ENCODE measurements at regions not wholly inside any gene's neighbourhood (a gene's known extent, or its start where the extent isn't known, plus 50 kb on each side); places are given as distances from the start of the nearest gene placed in this dataset.

DNA sequence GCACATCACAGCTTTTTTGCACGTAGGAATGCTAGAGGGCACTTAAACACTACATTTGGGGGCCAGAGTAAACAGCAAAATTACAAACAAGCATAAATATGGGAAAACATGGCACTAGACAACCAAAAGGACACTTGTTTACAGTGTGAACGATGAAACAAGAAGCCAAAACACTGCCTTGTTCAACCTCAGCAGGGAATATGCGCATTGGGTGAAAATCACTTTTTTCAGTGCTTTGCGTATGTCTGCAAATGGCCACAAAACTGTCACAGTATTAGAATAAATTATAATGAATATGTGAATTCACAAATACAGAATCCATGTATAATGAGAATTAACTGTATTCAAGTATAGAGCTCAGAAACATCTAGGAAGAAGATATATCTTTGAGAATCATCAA is 1064.0 kb upstream of the GYPC start:
- no peak for DNase-seq (ENCODE audit: low read depth)
- no peak overlapping the region for H3K4me3 ChIP-seq (ENCODE audit: low read depth, low read length)
- TF ChIP-seq, protein P1, sequence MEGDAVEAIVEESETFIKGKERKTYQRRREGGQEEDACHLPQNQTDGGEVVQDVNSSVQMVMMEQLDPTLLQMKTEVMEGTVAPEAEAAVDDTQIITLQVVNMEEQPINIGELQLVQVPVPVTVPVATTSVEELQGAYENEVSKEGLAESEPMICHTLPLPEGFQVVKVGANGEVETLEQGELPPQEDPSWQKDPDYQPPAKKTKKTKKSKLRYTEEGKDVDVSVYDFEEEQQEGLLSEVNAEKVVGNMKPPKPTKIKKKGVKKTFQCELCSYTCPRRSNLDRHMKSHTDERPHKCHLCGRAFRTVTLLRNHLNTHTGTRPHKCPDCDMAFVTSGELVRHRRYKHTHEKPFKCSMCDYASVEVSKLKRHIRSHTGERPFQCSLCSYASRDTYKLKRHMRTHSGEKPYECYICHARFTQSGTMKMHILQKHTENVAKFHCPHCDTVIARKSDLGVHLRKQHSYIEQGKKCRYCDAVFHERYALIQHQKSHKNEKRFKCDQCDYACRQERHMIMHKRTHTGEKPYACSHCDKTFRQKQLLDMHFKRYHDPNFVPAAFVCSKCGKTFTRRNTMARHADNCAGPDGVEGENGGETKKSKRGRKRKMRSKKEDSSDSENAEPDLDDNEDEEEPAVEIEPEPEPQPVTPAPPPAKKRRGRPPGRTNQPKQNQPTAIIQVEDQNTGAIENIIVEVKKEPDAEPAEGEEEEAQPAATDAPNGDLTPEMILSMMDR (IDR thresholded peaks at IDR 0.05; ENCODE audit: insufficient read depth, low read length), result no peak

DNA sequence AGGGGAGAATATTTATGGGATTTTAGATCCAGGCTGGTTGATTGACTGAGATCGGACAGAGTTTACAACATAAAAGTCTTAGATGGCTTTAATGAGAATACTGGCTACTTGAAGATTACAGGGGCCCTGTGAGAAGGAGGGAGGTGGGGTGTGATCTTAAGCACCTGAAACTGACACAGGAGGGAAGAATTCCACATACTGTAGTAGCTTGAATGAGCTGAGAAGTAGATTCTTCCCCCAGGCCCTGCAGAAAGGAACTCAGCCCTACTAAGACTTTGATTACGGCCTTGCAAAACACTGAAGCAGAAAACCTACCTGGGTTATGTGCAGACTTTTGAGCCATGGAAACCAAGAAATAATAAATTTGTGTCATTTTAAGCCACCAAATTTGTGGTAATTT is 1062.9 kb upstream of the GYPC start:
- DNase-seq (ENCODE audit: low read depth), result no peak
- no peak overlapping the region for H3K4me3 ChIP-seq (ENCODE audit: low read depth, low read length)
- TF ChIP-seq, protein P1 (IDR thresholded peaks at IDR 0.05; ENCODE audit: insufficient read depth, low read length), result no peak

DNA sequence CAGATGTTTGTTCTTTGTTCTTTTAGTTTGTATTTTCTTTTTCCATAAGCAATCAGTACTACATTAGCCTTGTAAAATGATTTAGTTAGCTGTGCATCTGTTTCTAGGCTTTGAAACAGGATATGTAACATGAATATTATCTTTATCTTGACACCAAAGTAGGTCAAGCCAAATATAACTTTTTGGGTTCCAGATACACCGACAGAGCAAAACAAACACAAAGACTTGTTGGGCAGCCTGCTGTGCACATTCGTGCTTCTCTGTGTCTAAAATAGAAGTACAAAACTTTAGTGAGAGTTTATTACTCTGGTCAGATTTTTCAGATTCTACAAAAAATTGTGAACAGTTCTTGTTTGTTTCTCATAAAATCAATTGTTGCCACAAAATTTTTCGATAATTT is 1059.3 kb upstream of the GYPC start:
- H3K4me3 ChIP-seq (ENCODE audit: low read depth, low read length), result no peak overlapping the region
- no peak for DNase-seq (ENCODE audit: low read depth)
- TF ChIP-seq, protein P1 (IDR thresholded peaks at IDR 0.05; ENCODE audit: insufficient read depth, low read length), result no peak

DNA sequence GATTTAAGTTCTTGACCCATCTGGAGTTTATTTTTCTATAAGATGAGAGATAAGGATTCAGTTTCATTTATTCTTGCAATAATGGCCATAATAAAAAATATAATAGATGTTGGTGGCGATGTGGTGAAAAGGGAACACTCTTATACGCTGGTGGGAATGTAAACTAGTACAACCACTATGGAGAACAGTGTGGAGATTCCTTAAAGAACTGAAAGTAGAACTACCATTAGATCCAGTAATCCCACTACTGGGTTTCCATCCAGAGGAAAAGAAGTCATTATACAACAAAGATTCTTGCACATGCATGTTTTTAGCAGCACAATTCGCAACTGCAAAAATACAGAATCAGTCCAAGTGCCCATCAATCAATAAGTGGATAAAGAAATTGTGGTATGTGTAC is 1040.5 kb upstream of the GYPC start:
- H3K4me3 ChIP-seq (ENCODE audit: low read depth, low read length), result no peak overlapping the region
- TF ChIP-seq, protein P1 (IDR thresholded peaks at IDR 0.05; ENCODE audit: insufficient read depth, low read length), result no peak

DNA sequence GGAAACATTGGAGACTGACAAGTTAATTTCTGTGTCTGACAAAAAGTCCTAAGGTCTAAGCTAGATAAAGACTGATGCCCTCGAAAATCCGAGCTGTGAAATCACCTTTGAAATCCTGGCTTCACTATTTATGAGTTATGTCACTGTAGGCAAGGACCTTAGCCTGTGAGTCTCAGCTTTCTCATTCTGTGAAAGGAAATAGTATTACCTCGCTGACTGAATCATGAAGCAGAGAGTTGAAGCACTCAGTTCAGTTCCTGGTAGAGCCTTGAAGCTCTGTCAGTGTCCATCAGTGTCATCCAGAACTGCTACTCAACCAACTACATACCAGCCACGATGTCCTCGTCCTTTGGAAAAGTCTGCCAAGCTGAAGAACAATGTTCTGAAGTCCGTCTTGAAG is 1025.6 kb upstream of the GYPC start:
- DNase-seq (ENCODE audit: low read depth), result no peak
- H3K4me3 ChIP-seq (ENCODE audit: low read depth, low read length), result no peak overlapping the region
- TF ChIP-seq, protein P1 (IDR thresholded peaks at IDR 0.05; ENCODE audit: insufficient read depth, low read length), result no peak

More for the DNA sequence above, 1040.5 kb upstream of the GYPC start:
- DNase-seq (ENCODE audit: low read depth), result no peak

DNA sequence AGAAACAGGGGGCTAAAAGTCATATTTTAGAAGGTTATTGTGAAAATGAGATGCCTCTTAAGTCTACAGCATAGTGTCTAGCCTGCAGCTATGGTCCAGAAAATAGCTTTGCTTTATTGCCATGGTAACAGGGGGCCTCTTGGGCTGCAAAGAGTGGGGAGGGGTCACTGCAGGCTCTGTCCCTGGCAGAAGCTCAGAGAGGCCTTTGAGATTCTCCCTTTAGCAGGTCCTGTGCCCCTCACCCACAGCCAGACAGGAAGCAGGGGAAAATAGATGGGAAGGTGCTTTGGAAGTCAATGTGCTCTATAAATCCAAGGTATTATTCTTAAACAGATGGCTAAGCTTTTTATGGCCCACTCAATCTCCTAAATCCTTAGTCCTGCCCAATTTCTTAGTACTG is 1021.3 kb upstream of the GYPC start:
- TF ChIP-seq, protein P1 (IDR thresholded peaks at IDR 0.05; ENCODE audit: insufficient read depth, low read length), result no peak

DNA sequence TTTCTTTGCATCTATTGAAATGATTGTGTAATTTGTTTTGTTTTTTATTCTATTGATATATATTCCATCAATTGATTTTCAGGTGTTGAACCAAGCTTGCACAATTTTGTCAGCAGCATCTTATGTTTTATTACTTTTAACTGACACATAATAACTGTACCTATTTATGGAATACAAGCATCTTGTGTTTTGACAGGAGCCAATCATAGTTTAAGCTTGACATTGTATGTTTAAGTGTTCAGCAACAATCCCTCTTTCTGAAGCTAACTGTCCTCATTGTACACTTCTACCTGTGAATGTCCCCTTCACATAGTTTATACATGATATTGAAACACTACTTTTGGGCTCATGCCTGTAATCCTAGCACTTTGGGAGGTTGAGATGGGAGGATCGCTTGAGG is 1017.6 kb upstream of the GYPC start:
- no peak for DNase-seq (ENCODE audit: low read depth)
- TF ChIP-seq, protein P1 (IDR thresholded peaks at IDR 0.05; ENCODE audit: insufficient read depth, low read length), result no peak
- H3K4me3 ChIP-seq (ENCODE audit: low read depth, low read length), result no peak overlapping the region

More for the DNA sequence above, 1021.3 kb upstream of the GYPC start:
- no peak overlapping the region for H3K4me3 ChIP-seq (ENCODE audit: low read depth, low read length)
- DNase-seq (ENCODE audit: low read depth), result no peak

Data from fibroblast of the aortic adventitia (primary cell).